NCI-H1092 treated with DMSO at 0.1 percent for 48 hours (cell line): ENCODE measurements at regions not wholly inside any gene's neighbourhood (a gene's known extent, or its start where the extent isn't known, plus 50 kb on each side); places are given as distances from the start of the nearest gene placed in this dataset.

Experiments
- DNase-seq: peaks from one replicate; lab custom pipeline; 2025; lab: John Stamatoyannopoulos, UW

DNA sequence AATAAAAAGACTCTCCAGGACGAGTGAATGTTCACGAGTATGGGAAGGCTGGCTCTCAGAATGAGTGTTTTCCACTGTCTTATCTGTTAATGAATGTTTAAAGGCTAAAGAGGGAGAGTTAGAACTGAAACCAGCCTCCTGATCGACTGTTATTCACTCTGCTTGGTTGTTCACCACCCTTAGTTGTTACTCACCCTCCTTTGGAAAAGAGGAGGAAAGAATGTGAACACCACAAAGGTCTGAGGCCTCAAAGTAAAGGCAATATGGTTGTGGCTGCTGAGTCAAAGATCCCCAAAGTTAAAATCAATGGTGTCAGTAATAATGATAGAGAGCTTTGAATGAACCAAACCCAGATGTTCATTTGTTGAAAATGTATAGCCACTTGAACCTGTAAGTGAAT is 1793.2 kb upstream of the PCDH20 start:
- no peak for DNase-seq

DNA sequence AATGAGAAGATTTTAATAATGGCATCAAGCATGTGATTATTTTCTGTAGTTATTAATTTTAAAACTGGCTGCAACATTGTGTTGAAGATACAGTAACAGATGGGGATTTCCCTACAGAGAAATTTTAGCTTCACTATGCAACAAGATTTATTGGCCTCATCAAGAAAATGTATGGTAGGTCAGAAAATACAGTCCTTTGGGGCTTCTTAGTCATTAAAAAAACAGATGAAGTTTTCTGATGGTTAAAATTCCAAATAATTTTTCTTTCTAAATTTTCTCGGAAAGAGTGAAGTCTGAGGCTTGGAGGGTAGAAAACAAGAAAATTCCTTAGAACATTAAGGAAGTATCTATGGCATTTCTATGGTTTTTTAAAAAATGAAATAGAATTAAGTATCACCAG is 1790.8 kb upstream of the PCDH20 start:
- DNase-seq = no peak

DNA sequence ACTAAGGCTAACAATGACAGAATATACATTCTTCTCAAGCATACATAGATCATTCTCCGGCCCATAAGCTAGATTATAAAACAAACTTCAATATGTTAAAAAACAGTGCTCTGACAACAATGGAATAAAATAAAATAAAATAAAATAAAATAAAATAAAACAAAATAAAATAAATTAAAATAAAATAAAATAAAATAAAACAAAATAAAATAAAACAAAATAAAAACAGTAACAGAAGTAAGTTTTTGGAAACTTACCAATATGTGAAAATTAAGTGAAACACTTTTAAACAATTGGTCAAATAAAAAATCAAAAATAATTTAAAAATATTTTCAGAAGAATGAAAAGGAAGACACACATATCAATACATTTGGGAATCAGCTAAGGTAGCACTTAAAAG is 1785.8 kb upstream of the PCDH20 start:
- no peak for DNase-seq

DNA sequence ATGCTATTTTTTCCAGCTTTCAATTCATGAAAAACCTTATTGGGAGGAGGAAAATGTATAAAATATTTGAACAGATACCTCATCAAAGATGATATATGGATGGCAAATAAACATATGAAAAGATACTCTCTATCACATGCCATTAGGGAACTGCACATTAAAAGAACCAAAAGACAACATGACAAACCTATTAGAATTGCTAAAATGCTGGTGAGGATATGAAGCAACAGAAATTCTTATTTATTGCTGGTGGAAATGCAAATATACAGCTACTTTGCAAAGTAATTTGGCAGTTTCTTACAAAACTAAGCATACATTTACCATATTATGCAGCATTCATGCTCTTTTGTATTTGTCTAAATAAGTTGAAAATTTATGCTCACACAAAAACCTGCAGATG is 1783.9 kb upstream of the PCDH20 start:
- no peak for DNase-seq

DNA sequence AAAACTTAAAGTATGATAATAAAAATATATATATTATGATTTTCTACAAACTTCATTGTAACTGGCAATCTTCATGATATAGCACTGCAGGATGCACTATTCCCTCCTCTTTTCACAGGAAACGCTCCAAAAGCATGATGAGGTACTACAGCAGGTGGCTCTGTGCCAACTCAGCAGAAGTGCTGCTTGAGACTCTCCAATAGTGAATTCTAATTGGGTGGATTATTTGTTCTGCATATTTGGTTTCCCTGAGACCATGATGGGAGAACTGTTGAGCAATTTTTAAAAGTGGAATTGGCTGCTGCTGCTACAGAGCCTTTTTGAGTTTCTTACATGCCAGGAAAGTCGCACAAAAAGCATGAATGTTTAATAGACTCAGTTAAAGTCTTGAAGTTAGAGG is 1782.4 kb upstream of the PCDH20 start:
- DNase-seq = peak; percentile 97

DNA sequence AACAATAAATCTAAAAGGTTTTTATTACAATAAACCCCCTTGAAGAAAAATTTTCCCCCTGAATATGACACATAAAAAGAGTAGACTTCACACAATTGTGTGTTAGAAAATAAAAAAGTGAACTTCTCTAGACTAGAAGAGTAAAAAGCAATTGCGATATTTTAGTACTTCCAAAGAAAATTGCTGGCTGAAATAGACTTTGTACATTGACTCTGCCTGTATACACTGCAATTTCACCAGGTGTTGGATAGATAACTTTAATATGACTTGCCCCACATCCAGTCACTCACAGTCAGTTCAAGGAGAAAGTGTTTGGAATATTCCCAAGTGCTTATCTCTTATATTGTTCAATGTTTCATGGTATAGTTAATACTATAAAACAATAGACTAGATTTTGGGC is 1780.1 kb upstream of the PCDH20 start:
- DNase-seq = no peak

DNA sequence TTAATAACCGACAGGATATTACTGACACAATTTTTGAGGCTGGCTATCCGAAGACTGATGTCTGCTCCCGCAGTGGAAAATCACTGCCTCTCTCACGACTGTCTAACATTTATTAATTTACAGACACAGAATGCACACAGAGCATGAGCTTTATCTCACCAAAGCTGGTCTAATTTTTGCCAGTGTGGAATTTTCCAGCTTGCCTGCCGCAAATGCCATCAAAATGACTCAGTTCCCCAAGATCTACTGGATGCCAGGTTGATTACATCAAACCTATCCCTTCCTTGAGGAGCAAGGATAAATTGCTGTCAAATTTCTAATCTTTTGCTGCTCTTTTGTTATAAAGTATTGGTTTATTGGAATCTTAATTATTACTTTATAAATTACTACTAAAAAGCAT is 1775.1 kb upstream of the PCDH20 start:
- no peak for DNase-seq

DNA sequence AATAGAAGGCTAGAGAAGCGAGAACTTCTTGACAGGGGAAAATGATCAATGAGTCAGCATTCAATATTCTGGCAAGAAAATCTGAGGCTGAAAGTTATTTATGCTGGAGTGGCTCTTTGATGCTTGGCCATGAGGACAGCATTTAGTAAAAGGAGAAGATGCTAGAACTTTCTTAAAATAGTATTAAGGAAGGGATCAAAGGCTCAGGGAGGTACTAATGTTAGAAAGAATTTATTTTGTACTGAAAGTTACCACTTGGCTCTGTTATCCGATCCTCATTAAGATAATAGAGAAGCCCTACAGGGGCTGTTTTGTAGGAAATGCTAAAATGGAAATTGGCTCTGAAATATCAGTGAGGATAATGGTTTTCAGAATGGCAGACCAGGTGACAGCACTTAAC is 1774.6 kb upstream of the PCDH20 start:
- DNase-seq = peak; percentile 83

DNA sequence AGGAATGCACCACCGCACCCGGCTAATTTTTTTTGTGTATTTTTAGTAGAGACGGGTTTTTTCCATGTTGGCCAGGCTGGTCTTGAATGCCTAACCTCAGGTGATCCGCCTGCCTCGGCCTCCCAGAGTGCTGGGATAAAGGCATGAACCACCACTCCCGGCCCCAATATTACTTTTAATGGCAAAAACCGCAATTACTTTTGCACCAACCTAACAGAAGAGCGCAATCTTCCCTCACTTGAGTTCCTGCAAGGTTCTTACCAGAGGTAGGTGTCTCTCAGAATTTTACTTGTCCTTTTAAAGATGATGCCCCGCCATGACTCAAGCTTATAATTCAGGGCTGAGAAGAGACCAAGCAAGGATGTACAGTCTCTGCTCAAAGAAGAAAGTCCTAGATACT is 1774.1 kb upstream of the PCDH20 start:
- no peak for DNase-seq

DNA sequence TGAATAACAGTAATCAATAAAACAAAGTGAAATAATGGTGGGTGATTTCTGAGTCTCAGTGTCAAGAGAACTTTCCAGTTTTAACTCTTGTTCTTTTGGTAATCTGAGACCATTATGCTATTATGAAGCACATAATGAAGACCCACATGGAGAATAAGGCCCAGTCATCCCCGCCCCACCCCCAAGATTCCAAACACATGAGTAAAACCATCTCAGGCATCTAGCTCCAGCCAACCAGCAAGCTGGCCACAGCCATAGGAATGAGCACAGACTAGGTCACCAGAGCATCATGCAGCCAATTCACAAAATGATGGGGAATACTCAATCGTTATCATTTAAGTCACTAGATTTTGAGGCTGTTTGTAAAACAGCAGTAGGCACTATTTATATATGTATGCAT is 1769.0 kb upstream of the PCDH20 start:
- DNase-seq = no peak

DNA sequence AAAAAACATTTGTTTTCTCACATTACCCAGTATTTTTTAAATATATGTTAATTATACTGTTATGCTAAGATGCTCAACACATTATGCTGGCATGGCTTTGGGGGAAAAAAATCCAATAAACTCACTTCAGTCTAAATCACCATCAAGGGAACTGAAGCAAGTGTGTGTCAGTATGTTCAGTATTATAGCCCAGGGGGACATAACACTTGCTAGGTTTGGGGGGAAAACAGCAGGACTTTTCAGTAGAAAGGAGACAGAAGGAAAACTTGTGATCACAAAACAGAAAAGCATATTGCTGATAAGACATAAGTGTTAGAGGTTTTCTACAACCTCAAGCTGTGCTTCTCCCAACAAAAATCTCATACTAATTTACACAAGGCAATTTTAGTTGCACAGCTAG is 1759.9 kb upstream of the PCDH20 start:
- no peak for DNase-seq

DNA sequence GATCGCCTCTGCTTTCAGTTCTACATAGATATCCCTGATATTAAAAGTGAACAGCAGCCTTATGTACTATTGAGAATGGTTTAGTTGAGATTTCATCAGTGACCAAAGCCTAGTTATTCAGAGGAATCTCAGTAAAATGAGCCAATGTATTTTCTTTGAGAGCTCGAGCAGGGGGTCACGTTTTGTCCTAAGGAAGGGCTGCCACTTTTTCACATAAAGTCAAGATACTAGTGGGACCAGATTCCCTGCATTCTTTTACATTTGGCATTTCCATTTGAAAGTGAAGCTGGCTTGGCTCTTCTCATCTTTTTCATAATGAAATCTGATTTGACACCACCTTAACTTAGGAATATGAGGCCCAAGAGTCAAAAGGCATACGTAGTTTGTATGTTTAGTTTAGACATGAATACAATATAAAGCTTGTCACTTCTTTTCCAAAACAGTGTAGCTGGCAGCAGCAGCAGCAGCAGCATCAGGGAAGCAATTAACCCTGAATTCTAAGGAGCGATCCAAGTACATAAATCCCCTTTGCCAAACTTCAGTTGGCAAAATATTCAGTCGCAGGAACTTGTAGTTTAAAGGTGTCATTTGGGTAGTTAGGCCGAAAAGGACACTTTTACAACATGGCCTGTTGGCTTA is 1752.2 kb upstream of the PCDH20 start:
- DNase-seq = no peak

DNA sequence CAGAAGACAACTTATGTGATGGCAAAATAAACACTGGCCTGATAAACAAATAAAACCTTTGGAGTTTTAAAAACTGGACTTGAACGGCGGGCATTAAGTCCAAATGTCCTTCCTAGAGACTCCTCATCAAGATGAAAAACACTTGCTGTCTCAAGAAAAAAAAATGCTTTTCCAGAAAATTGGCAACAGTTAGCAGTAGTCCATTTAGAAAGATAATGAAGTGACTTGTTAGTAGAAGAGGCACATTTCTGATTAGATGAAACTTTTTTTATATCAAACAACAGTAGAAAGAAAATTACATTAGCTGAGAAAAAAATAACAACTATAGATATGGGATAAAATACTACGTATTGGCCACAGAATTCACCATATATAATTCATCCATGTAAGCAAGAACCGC is 1750.7 kb upstream of the PCDH20 start:
- no peak for DNase-seq

DNA sequence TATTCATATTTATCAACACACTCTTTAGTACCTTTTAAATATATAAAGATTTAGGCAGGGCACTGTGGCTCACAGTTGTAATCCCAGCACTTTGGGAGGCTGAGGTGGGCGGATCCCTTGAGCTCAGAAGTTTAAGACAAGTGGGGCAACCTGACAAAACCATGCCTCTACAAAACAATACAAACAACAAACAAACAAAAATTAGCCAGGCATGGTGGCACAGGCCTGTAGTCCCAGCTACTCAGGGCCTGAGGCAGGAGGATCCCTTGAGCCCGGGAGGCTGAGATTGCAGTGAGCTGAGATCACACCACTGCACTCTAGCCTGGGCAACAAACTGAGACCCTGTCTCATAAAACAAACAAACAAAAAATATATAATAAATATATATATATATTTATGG is 1748.3 kb upstream of the PCDH20 start:
- no peak for DNase-seq

DNA sequence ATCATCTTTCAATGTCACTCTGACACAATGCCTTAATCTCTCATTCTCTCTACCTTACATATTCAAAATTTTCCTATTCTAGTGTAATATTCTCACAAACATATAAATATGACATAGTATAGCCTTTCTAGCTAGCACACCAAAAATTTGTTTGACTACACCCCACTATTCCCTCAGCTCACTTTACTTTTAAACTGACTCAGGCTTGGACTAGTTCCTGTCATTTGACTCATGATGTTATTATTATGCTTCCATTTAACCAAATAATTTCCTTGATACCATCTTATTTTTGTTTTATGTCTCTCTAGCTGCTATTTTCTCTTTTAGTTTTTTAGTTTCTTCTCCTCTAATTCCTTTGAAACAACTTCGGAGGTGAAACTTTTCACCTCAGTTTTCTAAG is 1745.6 kb upstream of the PCDH20 start:
- no peak for DNase-seq

DNA sequence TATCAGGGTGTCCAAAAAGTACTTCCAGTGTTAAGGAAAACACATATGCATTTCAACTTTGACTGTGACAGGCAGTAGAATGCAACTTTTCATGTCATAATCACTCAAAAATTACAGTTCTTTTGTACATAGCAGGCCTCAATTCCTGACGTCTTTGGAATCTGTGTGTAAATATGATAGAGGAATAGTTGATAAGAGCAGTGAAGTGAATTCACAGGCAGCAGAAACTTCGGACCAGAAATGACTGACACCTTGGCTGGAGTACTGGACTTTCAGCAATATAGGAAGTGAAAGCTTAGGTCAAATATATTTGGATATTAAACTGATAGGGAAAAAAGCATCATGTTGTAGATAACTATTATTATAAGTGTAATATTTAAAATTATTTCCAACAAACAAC is 1741.2 kb upstream of the PCDH20 start:
- no peak for DNase-seq

DNA sequence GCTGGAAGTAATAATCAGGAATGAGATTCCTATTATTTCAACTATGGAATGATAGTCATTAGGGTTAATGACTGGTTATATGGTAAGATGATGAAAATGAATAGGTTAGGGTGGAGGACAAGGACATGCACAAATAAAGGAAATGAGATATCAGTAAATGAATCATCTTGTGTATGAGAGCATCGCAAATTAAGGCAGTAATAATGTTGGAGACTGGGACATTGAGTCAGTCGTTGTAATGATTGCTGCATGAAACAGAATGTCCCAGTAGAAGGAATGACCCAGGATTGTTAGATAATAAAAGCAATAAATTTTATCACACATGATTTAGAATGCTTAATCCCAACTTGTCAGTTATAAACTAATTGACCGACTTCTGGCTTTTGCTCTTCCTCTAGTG is 1733.7 kb upstream of the PCDH20 start:
- no peak for DNase-seq

DNA sequence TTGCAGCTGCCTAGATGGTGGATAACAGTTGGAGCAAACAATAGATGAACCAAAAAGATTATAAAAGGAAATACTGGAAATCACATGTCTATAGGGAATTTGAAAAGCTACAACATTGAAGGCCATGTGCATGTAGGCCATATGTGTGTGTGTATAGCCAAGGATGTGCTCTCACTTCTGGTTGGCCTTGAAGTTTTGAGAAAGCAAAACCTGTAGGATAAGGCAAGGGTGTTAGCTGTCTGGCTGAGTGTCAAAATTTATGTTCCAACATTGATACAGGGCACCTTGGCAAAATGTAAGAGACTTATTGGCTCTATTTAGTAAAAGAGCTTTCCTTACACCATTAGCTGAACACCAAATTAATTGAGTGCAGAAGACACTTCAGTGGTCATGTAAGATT is 1723.6 kb upstream of the PCDH20 start:
- no peak for DNase-seq

DNA sequence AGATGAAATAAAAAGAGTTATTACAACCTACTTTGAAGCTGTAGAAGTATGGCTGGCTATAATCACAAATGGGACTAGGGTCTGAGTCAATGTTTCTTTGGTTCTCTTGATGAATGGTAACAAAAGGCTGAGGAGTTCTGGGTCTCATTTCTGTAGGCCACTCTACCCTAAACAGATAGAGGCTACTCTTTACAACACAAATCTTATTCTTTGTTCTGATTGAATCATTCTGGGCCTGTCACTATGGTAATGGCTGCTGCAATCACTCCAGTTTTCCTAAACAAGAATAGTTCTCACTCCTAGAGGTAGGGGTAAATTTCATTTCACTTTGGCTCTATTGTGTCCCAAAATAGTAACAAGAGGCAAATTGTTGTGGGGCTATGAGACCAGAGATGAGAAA is 1714.3 kb upstream of the PCDH20 start:
- no peak for DNase-seq

DNA sequence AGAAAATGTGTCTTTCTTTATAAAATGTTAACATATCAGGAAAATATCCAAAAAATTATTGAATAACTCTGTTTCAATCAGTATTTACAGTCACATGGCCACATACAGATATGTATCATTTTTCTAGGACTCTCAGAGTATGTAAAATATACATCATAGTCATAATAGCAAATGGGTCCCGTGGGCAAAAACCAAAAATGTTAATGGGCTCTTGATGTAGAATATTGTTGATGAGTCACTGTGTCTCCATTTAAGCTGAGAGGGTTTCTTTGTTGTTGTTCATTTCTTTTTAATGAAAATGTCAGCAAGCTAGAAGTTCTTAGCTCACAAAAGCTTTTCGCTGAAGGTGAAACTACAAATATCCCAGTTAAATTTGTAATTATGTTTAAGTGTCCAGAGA is 1713.1 kb upstream of the PCDH20 start:
- no peak for DNase-seq

DNA sequence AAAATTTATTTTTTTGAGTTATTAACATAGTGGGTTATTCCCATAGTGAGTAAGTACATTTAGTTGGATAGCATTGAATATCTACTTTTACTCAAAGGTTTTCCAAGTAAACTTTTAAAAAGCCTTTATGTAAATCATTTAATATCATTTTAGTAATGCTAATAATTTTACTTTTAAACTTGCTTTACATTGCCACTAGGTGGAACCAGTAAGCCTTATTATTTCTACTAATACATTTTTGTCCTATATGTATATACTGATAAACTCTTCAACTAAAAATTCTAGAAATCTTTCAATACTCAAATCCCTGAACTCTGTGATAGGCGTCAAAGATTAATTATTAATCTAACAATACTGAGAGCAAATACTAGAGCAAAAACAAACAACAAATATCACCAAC is 1709.2 kb upstream of the PCDH20 start:
- peak; percentile 59 for DNase-seq

DNA sequence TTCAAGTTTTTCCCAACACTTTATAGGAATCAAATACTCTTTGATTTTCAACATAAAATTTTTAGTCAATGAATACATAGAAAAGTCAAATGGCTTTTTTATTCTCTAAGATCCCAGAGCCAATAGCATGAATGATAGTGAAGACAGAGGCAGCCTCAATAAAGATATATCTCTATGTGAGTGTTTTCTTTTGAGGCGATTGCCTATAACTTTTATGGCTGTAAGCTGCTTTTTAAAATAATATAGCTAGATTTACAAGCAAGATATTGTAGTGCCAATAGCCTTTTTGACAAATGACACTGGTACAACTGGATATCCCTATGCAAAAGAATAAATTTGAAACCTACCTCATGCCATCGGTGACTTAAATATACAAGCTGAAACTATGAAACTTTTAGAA is 1705.2 kb upstream of the PCDH20 start:
- DNase-seq = no peak

DNA sequence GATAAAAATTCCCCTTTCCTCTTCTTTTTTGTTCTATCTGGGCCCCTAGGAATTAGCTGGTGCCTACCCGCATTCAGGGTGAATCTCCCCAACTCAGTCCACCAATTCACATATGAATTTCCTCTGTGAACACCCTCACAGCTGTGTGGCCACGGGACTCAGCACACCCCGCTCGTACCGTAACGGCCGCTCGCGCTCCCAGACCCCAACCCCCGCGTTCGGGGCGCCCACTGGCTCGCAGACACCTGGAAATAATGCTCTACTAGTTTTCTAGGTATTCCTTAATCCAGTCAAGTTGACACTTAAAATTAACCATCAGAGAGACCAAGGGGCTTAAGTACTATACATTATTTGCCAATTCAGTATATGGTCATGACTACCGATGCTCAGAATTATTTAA is 1702.1 kb upstream of the PCDH20 start:
- no peak for DNase-seq

DNA sequence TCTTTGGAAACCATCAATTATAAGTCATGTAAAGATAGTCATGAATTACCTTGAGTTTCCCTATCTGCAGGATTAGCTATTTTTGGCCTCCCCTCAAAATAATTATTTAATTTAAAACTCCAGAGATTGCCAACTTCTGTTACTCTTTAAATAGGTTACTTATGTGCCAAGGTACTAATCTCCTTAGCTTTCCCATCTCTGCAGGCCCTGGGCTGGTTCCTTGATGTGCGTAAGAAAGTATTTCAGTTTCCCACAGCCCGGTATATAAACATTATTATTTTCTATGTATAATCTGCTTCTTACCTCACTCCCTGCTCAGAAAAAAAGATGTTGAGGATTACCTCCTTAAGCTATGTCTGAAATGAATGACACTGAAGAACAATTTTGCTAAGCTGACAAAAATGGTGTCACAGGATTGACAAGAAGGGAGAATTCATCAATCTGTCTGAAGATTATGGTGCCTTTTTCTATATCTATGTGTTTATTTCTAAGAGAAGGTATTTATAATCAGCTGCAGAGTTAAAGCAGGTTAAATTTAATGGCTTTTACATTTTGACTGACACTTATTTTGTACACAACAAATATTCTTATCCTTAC is 1697.2 kb upstream of the PCDH20 start:
- no peak for DNase-seq

DNA sequence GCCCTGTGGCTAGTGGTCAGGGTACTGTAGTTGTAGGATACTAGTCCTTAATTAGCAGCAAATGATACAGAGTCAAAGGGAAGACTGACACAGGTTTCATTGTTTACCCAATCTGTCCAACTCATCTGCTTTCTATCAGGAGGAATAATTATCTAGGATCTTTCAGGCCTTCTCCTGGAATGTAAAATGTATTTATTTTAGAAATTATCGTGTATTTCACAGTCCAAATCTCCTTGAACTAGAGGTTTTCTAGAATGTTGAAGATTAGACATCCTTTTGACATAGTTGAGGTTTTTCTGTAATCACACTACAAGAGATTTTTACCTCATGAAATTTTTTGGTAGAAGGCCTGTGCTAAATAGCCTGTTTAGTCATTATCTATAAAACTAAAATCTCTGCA is 1694.8 kb upstream of the PCDH20 start:
- DNase-seq = no peak
